GM19099 (cell line): ENCODE measurements at regions not wholly inside any gene's neighbourhood (a gene's known extent, or its start where the extent isn't known, plus 50 kb on each side); places are given as distances from the start of the nearest gene placed in this dataset.

Experiments used
- POLR2A ChIP-seq: IDR thresholded peaks from 3 replicates; pipeline ENCODE4 v1.6.1; 2011; ENCODE audit warnings: low read depth; ENCODE audit not compliant: insufficient read length; ENCODE audit errors: extremely low read depth

DNA sequence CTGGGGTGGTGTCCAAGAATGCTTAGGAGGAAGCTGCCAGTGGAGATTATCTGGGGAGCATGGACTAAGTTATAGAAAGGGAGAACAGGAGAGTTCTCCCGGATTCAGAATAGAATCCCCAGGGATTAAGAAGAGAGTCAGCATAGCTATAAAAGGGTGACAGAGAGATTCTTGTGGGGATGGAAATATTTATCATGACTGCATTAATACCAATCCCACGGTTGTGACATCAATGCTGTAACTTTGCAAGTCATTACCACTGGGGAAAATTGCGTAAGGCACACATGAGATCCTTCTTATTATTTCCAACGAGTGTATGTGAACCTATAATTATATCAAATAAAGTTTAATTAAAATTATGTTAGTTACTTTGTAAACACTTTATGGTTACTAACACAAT lies 447.9 kb upstream of the TMEM132C start:
- no peak for TF ChIP-seq POLR2A

DNA sequence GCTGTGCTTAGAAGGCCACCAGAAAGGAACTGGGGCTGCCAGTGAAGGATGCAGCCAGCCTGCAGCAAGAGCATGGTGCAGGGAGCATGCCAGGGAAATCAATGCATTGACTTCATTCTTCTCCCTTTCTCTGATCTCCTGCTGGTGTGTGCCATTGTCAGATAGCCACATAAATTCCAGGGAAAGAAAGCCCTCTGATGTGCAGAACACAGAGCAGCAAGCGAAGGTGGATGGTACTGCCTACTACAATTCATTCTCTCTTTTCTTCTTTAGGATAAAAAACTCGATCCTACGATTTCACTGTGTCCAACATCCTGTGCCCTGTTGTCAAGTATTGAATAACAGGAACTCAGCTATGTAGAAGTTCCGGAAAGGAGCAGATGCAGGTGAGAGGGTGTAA lies 446.7 kb upstream of the TMEM132C start:
- TF ChIP-seq POLR2A, result no peak

DNA sequence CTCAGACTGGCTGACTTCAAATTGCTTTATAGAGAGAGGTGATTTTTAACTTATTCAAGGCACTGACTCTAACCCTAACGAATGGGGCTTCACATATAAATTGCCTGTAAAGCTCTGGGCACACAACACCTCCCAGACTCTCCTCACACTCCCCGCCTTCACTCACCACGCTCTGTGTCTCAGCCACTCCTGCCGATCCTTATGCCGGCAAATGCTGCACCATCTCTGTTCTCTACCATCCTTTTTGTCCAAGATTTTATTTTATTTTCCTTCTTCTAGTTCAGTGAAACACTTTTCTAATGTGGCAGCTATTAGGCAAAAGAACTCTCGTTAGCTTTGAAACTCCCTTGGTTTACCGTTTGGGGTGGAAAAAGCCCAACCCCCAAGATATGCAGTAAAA lies 446.1 kb upstream of the TMEM132C start:
- no peak for TF ChIP-seq POLR2A

DNA sequence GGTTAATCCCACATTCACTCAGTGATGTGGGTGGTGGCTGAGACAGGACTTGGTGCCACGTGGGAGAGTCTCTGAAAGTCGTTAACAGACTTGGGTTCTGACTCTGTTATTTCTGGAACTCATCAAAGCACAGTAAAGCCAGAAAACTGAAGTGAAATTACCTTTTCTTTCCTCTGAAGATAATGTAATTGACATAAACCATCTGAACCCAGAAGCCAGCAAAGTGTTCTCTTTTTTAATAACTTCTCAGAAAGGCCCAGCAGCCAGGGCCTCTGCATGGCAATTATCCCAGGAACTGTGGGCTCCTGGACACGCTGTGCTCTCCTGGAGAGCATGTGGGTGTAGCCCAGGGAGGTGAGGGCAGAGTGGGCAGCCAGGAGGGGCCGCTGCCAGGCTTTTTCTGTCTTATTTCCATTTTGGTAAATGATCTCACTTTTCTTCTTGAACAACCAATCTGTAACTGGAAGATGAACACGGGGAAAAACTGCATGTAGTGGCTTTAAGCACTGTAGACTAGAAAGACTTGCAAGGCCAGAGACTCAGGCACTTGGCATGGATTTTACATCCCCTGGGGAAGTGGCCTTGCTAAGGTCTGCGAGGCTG lies 444.1 kb upstream of the TMEM132C start:
- no peak for TF ChIP-seq POLR2A

DNA sequence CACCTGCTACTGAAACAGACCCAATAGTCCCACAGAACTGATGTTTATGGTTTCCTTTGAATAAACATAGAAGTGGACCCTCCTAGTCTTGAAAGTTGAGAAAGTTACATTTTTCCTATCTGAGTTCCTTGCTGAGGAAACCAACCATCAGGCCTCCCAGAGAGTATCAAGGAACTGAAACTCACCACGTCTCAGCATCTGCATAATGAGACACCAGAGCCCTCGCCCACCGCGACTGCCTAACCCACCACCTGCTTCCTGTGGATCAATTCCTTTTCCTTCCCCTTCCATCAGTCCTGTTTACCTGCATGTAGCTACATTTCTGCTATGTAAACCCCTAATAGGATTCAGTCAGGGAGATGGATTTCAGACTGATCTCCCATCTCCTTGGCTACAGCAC lies 443.2 kb upstream of the TMEM132C start:
- TF ChIP-seq POLR2A, result no peak

DNA sequence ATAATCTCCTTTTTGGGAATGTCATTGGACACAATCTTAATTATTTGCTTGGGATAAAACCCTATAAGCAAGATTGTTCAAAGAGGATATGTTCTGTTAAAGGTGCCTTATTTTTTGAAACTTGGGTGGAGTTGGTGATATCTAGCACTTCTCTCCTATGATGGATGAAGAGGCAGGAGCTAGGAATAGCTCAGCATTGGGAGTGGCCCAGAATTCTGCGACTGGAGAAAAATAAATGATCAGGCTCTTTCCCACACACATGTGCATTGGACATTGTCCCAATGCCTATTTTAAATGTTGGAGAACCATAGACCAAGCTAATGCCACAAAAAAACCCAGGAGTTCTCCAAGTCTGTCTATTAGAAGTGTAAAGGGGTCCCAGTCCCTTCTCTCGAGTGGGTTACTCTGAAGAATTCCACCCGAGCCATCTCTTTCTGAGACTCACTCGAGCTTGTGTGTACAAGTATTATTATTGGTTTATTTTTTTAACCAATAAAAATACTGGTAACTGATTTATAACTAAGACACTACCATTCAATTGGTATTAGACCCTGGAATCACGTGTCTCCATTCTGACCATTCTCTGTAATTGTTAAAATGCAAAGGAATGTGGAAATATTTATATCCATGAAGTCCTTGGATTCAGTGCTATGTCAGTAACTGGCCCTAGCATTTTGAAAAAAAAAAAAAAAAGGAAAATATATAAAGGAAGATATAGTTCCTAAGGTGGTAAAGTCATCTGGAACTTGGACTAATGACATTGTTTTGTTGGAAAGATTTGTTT lies 437.5 kb upstream of the TMEM132C start:
- TF ChIP-seq POLR2A, result no peak

DNA sequence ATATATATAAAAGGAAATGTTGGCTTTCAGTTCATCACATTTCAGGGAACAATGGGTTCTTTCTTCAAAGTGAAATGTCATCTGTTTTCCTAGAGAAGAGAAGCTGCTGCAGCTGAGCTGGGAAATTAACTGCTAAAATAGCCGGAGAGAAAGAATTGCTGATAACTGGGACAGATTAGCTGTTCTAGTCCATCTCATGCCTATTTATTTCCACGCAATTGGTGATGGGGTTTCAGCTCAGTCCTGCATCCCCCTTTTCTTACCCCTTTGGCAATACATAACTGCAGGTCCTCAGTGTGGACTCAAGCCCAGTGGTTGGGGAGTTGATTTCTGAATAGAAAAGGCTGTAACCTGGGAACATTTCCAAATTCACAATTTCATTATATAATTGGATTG lies 436.9 kb upstream of the TMEM132C start:
- no peak for TF ChIP-seq POLR2A

DNA sequence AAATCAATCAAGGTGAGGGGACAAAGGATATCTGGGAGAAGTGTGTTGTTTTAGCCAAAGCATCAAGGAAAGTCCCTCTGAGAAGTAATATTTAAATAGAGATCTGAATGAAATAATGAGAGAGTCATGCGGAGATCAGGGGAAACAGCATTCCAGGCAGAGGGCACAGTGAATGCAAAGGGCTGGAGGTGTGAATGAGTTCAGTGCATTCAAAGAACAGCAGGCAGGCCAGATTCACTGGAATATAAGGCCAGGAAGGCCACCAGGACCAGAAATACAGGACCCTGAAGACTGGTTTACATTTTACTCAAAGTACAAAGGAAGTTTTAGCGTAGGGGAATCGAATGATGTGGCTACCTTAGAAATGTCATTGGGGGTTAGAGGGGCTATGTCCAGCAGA lies 436.2 kb upstream of the TMEM132C start:
- TF ChIP-seq POLR2A, result no peak

DNA sequence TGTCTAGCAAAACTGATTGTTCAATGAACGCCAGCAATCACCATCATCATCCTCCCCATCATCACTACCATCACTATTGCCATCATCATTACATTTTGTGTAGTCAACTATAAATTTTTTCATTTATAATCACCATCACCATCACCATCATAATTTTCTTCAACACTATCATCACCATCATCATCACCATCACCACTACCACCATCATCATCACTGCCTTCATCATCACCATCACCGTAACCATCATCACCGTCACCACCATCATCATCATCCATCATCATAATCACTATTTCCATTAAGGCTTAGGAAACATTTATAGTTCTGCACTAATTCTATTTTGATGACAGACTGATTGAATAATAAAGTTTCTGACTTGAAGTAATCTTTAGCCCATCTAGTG lies 434.8 kb upstream of the TMEM132C start:
- TF ChIP-seq POLR2A, result no peak

DNA sequence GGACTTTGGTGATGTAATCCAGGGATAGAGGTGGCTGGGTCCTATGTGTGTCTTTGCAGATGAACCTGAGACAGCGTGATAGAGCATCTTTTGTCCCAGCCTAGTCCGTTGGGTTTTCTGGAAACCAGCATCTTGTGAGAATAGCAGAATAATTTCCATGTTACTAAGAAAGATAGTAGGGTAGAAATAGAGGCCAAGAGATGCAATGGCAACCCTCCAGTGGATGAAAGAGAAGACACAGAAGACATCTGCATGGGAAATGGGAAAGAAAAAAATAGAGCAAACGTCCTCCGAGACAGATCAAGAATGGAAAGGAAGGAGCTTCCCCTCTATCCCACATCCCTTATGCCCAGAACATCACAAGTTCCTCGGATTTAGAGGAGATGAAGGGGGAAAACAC lies 409.3 kb upstream of the TMEM132C start:
- TF ChIP-seq POLR2A, result no peak

DNA sequence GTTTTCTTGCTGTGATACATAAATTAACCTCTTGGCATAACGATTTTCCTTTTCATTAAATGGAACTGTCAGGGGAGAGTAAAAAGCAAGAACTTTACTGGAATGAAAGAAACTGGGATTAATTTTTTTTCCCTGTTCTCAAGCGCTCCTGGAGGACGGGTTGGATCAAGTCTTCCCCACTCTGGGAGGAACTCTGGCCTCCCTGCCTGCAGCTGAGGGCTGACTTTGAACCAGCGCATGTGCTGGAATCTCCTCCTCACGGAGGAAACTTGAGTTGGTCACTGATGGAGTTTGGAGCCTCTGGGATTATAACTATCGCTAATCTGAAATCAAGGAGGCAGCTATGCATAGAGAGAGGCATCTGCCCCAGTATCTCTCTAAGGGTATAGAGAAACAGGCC lies 406.4 kb upstream of the TMEM132C start:
- TF ChIP-seq POLR2A, result no peak

DNA sequence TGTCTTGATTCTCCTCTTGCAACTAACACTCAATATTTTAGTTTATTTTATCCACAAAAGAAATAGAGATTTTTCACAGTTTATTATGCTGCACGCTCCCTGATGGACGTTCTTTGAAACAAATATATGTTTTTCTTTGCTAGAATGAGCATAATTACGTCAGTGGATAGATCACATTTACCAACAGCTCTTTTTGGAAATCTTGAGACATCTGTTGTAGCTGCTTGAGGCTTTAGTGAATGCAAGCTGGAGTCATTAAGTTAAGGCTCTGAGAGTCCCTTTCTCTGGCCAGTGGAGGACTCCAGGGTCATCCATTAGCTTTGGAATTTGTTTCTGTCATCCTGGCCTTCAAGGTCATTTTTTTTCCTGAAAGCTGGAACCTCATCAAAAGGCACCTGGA lies 405.6 kb upstream of the TMEM132C start:
- TF ChIP-seq POLR2A, result no peak

DNA sequence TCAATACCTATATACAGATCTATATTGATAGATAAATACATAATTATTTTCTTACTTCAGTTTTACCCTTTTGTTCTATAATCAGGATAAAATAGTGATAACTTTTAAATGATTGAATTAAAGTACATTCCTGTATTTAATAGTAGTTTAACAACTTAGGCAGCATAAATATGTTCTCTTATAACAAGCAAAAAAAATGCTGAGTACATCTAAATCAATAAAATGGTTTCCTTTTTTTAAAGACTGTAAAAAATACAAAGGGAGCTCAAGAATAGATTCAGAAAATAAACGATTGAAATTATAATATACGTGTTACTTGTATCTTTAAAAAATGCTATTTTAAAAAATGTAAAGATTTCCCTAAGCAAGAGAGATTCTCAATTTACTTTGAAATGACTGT lies 393.7 kb upstream of the TMEM132C start:
- TF ChIP-seq POLR2A, result no peak

DNA sequence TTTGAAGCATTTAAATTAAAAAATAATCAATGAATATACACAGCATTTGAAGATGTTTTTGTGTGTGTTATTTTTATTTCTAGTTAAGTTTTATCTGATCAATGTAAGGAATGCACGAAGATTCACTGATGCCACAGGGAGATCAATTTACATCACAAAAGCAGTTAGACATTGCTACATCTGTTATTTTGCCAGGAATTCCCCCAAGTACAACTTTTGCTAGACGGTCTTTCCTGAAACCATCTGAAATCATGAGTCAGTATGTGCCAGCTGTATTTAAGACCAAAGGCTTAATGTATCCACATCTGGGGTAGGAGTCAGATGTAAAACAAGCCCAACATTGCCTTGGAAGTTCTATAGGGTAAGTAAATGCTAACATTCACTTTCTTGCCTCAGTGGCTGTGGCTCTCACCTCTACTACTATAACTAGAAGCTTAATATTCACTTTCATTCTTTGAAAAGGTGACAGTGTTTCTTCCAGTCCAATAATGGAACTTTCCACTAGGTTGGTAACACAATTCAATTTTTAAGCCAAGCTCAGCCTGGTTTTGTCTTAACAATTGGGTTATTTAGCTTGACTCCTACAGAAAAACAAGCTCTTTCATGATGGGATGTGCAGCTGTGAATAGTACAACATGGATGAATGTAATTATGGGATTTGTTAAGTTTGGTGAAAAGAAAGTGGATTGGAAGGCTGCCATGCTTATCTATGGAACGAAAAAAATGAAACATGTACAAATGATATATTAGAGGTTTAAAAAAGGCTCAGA lies 385.4 kb upstream of the TMEM132C start:
- TF ChIP-seq POLR2A, result no peak

DNA sequence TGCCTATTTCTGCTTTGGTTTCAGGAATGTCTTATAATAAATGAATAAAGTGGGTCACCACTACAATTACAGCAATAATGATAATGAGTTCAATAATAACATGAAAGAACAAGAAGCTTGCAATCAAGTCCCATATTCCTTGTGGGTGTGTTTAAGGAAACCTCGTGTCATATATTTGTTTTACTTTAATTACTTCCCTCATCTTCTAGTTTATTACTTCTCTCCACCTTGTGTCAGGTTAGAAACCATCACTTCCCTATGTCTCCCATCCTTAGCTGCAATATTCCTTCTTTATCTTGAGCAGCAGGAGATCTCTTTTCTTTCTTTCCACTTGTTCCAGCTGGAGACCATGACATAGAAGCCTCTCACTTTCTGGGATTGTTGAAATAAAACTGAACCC lies 384.0 kb upstream of the TMEM132C start:
- no peak for TF ChIP-seq POLR2A
